Spleen (tissue), 7 donors: ENCODE measurements at regions not wholly inside any gene's neighbourhood (a gene's known extent, or its start where the extent isn't known, plus 50 kb on each side); places are given as distances from the start of the nearest gene placed in this dataset.

Source experiments
- POLR2A ChIP-seq, 3 donors: fragments of 450-650 bp; IDR thresholded peaks; one replicate each; pipeline ENCODE4 v1.5.1; 2017; ENCODE audit warnings: antibody characterized with exemption in 3 of 3, mild to moderate bottlenecking in 1 of 3
- TF ChIP-seq, protein P1 (sequence below), 11 experiments: fragments of 200-600 bp in 7 of 11; fragments of 450-650 bp in 4 of 11; sonication (generic) in 4 of 11; IDR thresholded peaks in 8 of 11; conservative IDR thresholded peaks in 3 of 11; 1 replicate in 7 of 11; 2 replicates in 4 of 11; pipeline versions ENCODE4 v1.4.0 to v1.8.0; 2016 to 2021; ENCODE audit warnings: antibody characterized with exemption in 11 of 11, inconsistent platforms in 4 of 11, mild to moderate bottlenecking in 1 of 11
- donor health status: DM: no; HTN: no; CAD: no; lungs with moderate emphysema.
- donor health status: DM: no; HTN: no; CAD: no.
- donor health status: DM: no; HTN: no; CAD: no.

GRCh38 chr11:115739146-115739545 is 234.9 kb upstream of the CADM1 start:
- TF ChIP-seq POLR2A (IDR thresholded peaks at IDR 0.05) = no peak
- TF ChIP-seq, protein P1, sequence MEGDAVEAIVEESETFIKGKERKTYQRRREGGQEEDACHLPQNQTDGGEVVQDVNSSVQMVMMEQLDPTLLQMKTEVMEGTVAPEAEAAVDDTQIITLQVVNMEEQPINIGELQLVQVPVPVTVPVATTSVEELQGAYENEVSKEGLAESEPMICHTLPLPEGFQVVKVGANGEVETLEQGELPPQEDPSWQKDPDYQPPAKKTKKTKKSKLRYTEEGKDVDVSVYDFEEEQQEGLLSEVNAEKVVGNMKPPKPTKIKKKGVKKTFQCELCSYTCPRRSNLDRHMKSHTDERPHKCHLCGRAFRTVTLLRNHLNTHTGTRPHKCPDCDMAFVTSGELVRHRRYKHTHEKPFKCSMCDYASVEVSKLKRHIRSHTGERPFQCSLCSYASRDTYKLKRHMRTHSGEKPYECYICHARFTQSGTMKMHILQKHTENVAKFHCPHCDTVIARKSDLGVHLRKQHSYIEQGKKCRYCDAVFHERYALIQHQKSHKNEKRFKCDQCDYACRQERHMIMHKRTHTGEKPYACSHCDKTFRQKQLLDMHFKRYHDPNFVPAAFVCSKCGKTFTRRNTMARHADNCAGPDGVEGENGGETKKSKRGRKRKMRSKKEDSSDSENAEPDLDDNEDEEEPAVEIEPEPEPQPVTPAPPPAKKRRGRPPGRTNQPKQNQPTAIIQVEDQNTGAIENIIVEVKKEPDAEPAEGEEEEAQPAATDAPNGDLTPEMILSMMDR (IDR thresholded peaks at IDR 0.05 in 8 of 11, conservative IDR thresholded peaks at IDR 0.05 in 3 of 11) = no peak
